SIG-M5 treated with dmso at 0.1 percent for 504 hours (cell line): ENCODE measurements at regions not wholly inside any gene's neighbourhood (a gene's known extent, or its start where the extent isn't known, plus 50 kb on each side); places are given as distances from the start of the nearest gene placed in this dataset.

ENCODE experiments used
- DNase-seq: peaks from one replicate; lab custom pipeline; 2025; ENCODE audit not compliant: unreplicated experiment; lab: John Stamatoyannopoulos, UW

- DNase-seq = no peak
Observed at GRCh38 chr13:50691681-50692263, 151.7 kb downstream of the DLEU7 start.

GRCh38 chr13:50692396-50692915 lies 151.0 kb downstream of the DLEU7 start:
- no peak for DNase-seq

- no peak for DNase-seq
Observed at GRCh38 chr13:50693727-50694126, 149.8 kb downstream of the DLEU7 start.

DNA sequence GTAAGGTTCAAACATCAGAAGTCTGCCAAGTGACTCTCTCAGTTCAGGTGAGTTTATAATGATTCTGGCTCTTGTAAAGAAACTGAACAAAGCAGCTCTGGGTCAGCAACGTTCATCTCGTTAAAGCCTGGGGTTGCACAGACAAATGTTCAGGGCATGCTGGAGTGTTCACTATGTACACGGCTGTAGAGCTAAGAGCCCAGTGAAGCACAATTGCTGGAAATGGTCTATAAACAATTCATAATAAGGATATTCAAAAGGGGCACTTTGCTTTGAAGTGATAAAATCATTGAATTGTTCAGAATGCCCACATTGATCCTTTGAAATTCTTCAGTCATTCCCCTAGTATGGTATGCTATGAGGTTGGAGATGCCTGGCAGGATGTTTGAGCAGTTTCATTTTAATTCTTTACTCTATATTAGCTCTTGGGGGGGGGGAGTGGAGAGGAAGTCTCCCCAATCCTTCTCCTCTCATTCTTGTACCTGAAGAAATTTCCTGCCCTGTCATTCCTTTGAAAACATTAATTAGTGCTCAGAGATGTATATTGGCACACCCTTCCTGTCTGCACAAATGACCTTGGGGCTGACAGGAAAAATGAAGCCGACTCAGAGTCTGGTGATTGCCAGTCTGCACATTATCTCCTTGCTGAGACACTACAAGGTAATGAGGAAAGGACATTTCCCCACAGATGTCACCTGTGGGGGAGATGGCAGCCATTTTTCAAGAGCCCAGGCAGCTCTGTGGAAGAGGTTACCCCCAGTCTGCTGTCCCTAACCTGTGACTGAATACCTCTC lies 145.5 kb downstream of the DLEU7 start:
- DNase-seq = no peak

DNA sequence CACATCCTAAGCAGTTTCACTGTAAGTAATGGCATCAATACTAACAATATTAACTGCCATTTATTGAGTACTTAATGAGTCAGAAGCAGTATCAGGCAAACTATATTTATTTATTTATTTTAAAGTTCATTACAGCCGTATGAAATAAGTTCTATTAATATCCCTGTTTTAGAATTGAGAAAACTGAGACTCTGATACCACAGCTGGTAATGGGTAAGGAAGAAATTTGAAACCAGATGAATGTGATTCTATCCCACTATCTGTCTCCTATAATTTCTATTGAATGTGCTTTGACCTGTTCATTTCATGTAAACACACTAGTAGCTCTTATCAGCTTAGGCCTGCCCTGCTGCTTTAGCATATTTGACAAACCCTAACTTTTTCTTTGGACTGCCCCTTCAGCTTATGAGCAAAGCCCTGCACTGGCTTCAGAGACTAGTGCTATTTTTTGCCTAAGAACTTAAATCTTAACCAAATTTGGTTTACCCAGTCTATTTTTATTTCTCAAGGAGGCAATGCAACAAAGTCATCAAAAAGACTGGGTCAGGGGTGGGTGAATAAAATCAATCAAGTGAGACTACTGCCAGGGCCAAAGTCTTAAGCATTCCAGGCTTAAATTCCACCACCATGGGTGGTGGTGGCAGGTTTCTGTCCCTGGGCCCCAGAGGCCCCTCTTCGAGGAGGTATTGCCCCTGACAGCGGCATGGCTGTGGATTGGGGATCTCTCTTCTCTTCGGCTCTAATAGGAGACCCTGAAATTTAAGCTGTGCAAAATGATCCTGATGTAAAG lies 143.4 kb downstream of the DLEU7 start:
- DNase-seq = no peak

DNA sequence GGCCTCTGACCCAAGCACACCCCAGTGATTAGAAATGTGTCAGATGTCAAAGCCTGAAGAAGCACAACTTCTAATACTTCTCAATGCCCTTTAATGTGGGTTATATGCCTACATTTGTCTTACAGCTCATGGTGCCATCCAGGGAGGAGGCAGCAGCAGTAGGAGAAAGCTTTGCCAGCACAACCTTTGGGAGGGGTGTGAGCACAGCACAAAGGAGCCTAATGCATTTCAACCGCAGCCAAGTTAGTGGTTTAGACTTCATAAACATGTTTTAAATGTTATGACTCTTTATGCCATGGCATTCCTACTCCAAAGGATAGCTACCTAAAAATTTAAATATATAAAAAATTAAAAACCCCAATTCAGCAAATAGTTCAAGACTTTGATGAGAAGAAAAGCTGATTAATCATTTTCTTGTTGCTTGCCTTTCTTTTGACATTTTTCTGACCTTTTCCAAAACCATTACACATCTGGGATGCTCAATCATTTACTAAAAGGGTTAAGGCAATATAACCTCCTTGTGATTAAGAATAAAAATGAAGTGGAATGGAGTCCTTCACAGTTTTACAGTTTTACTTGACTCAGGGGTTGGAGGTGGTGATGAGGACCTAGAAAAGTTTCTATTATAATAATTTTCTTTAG lies 142.7 kb downstream of the DLEU7 start:
- DNase-seq = no peak

- DNase-seq = no peak
Observed at GRCh38 chr13:50701469-50701868, 142.0 kb downstream of the DLEU7 start.

DNA sequence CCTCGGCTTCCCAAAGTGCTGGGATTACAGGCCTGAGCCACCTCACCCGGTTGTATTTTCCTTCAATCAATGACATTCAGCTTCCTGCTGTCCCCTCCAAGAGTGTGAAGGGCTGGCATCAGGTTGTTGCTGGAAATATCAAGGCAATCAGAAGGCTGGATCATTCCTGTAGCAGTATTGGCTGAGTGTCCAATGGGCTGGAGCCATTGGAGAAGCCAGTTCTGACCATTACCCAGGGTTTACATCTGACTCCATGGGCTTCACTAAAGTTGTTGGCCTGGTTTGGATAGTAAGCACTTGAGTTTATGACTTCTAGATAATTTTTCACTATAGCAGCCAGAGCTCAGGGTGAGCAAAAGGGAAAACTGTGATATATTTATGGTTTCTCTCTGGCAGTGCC lies 137.0 kb downstream of the DLEU7 start:
- no peak for DNase-seq

GRCh38 chr13:50707628-50708027 lies 135.9 kb downstream of the DLEU7 start:
- DNase-seq = no peak

DNA sequence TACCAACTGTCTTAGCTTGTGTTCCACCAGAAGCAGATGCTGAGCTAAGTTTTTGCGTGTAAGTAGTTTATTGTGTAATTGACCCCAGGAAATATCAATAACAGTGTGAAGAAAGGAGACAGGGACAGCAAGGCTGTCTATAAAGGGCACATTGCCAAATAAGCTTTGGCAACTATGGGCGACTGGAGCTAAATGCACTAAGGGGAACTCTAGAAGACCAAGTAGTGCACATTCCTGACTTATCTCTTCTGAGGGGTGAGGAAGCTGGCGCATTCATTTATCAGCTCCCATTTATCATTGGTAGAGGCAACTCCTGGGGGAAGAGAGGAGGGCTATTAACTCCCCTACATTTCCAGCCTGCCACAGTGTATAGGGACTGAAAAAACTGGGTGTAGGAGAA lies 135.0 kb downstream of the DLEU7 start:
- peak; percentile 80 for DNase-seq

- no peak for DNase-seq
Observed at GRCh38 chr13:50709058-50709457, 134.4 kb downstream of the DLEU7 start.

DNA sequence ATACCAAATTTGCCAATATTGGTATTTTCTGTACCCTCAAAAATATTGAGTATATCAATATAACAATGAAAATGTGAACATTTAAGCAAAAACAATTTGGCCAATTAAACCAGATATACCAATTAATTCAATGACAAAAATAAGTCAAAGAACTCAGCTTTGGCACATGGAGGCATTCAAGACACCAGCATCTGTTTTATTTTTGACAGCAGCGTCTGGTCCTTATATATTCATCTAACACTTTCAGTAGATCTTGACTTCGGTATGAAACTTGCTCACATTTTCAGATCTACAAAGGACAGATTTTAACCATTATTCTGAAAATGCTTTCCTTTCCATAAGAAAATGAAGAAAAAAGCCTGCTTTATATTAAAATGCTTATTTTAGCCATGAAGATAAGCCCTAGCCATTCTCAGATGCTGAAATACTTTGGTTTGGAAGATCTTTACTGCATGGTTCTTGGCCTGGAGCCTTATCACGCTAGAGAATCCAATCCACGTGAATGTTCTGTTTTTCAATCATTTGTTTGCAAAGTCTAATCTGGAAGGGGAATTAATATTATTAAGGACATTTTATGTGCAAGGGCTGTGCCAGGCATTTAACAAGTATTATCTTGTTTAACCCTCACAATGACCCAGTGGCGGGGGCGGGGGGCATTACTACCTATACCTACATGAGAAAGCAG lies 132.2 kb downstream of the DLEU7 start:
- no peak for DNase-seq

- no peak for DNase-seq
Observed at GRCh38 chr13:50711996-50712395, 131.5 kb downstream of the DLEU7 start.

DNA sequence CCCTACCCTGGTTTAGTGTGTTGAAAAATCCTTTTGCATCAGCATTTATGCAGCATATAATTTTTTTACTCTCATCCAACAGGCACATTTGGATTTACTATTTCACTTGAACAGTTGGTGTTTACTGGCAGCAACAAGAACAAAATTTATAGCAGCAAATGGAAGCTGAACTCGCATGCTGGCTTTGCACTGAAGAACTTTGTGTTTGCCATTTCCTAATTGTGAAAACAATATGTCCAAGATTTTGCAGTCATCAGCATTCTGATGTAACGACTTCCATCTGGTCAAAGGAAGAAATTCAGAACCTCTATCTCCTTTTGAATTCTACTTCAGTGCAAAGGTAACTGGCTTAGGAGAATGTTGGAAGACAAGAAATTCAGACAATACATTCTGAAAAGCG lies 131.0 kb downstream of the DLEU7 start:
- no peak for DNase-seq

GRCh38 chr13:50712881-50713280 lies 130.6 kb downstream of the DLEU7 start:
- no peak for DNase-seq

DNA sequence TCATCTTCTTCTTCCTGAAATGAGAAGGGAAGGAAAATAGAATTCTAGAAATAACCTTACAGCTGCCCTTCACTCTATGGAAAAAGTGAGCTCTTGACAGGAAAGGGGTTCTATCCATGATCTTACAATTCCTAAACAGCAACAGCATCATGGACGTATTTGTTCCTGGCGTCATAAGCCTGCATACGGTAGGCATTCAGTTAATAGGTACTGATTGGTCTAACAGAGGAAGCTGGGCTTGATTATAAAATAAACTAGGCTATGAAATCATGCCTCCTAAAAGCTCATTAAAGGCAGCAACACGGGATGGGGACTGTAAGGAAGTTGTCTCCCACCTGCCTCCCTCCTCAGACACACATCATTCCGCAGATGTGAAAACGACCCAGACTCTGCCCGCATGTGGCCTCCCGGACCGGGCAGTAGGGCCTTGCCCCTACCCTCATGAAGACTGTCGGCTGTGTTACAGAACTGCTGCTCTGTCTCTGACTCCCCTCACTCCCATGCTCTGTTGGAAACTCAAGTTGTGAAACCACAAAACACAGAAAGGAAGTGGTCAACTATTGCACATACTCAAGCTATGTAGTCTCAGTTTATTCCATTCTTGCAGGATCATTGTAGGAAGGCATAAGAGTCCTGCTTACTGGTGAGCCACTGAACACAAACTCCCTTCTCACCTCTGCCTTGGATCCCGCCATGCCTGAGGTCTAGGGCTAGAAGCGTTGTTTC lies 129.8 kb downstream of the DLEU7 start:
- DNase-seq = peak; percentile 99

DNA sequence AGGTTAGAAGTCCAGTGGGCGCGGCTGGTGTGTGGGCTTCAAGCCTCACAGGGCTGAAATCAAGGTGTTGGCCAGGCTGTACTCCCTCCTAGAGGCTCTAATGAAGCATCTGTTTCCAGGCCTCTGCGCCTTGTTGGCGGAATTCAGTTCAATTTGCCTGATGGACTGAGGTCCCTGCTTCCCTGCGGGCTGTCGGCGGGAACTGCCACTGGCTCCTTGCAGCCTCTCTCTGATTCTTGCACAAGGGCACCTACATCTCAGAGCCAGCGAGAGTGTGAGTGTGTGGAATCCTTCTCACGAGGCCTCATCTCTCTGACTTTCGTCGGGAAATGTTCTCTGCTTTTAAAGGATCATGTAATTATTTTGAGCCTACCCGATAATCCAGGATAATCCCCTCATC lies 128.6 kb downstream of the DLEU7 start:
- peak; percentile 69 for DNase-seq

GRCh38 chr13:50715402-50716146 lies 127.9 kb downstream of the DLEU7 start:
- DNase-seq = peak; percentile 97
